Fibroblast of the aortic adventitia (primary cell): ENCODE measurements at regions not wholly inside any gene's neighbourhood (a gene's known extent, or its start where the extent isn't known, plus 50 kb on each side); places are given as distances from the start of the nearest gene placed in this dataset.

Experiments used
- DNase-seq: peaks from one replicate; pipeline ENCODE4 v3.0.0-alpha.2; 2010; ENCODE audit warnings: low read depth
- H3K4me3 ChIP-seq: 2 replicates; pipeline ENCODE4 v1.5.1; 2011; ENCODE audit warnings: low read depth, mild to moderate bottlenecking, control low read depth, low read length, moderate library complexity
- CTCF ChIP-seq: IDR thresholded peaks from 2 replicates; pipeline ENCODE4 v1.5.1; 2011; ENCODE audit warnings: mild to moderate bottlenecking, low read length, control low read depth, inconsistent platforms; ENCODE audit not compliant: insufficient read depth

- H3K4me3 ChIP-seq: no peak overlapping the region
- DNase-seq: no peak
- TF ChIP-seq CTCF: no peak
Measured at GRCh38 chr11:94671553-94672366, 96.4 kb upstream of the AMOTL1 start.

GRCh38 chr11:94672636-94673035, 95.5 kb upstream of the AMOTL1 start:
- TF ChIP-seq CTCF: no peak
- no peak for DNase-seq
- no peak overlapping the region for H3K4me3 ChIP-seq

- no peak for DNase-seq
- no peak overlapping the region for H3K4me3 ChIP-seq
- no peak for TF ChIP-seq CTCF
Measured at GRCh38 chr11:94673386-94673785, 94.8 kb upstream of the AMOTL1 start.

- H3K4me3 ChIP-seq: no peak overlapping the region
- DNase-seq: peak; percentile 47
- no peak for TF ChIP-seq CTCF
Measured at GRCh38 chr11:94673951-94674491, 94.1 kb upstream of the AMOTL1 start.

- TF ChIP-seq CTCF: no peak
- no peak for DNase-seq
- H3K4me3 ChIP-seq: no peak overlapping the region
Measured at GRCh38 chr11:94675239-94675638, 92.9 kb upstream of the AMOTL1 start.

- no peak for TF ChIP-seq CTCF
- no peak overlapping the region for H3K4me3 ChIP-seq
- DNase-seq: no peak
Measured at GRCh38 chr11:94675813-94676212, 92.3 kb upstream of the AMOTL1 start.
